Activated naive CD8-positive, alpha-beta T cell treated with anti-CD3 and anti-CD28 coated beads, Interleukin-2, amount 10 ng/mL, durations not matched to agents 7 days and 5 days (primary cell): ENCODE measurements at regions not wholly inside any gene's neighbourhood (a gene's known extent, or its start where the extent isn't known, plus 50 kb on each side); places are given as distances from the start of the nearest gene placed in this dataset.
"Not testable (repeated sequence)": the region's sequence is repeated elsewhere in the genome, so short reads cannot be mapped to it uniquely, and the experiment has no call there.

Source experiments
- ATAC-seq: fragments of 150-1000 bp; cut with Tn5 transposase; one replicate; pipeline ENCODE4 v1.10.0; 2021; ENCODE audit warnings: low read depth, moderate library complexity
- POLR2A ChIA-PET: fragments of 350-600 bp; sonication (Branson Sonifier 250); formaldehyde crosslinking; loops from one replicate; lab custom pipeline; 2021; ENCODE audit warnings: antibody characterized with exemption; lab: Charles Lee
- DNase-seq: peaks from one replicate; pipeline ENCODE4 v3.0.0; 2021
- H3K27ac Mint-ChIP-seq: one replicate; pipeline ENCODE4 v1.8.0; 2022; ENCODE audit warnings: mild to moderate bottlenecking, mixed read lengths
- H3K27me3 Mint-ChIP-seq: one replicate; pipeline ENCODE4 v1.8.0; 2022; ENCODE audit warnings: mild to moderate bottlenecking, moderate library complexity, mixed read lengths
- H3K36me3 Mint-ChIP-seq: one replicate; pipeline ENCODE4 v1.8.0; 2021; ENCODE audit warnings: mild to moderate bottlenecking, mixed read lengths
- H3K4me1 Mint-ChIP-seq: one replicate; pipeline ENCODE4 v1.8.0; 2021; ENCODE audit warnings: mixed read lengths
- H3K4me3 Mint-ChIP-seq: one replicate; pipeline ENCODE4 v1.8.0; 2022; ENCODE audit warnings: mild to moderate bottlenecking, moderate library complexity, mixed read lengths
- H3K9me3 Mint-ChIP-seq: one replicate; pipeline ENCODE4 v1.8.0; 2021; ENCODE audit warnings: mixed read lengths

GRCh38 chr19:21668072-21668773, 99.2 kb downstream of the ZNF100 start:
- H3K4me3 Mint-ChIP-seq, H3K4me1 Mint-ChIP-seq, DNase-seq, H3K27me3 Mint-ChIP-seq, ATAC-seq, POLR2A ChIA-PET, H3K9me3 Mint-ChIP-seq, H3K27ac Mint-ChIP-seq, H3K36me3 Mint-ChIP-seq: not testable (repeated sequence)

GRCh38 chr19:21655540-21656126, 111.7 kb downstream of the ZNF100 start:
- Mint-ChIP-seq H3K4me3 (no peak overlapping the region), H3K9me3 (peaks cover 8% of the 10 kb centered on the region)

GRCh38 chr19:21651478-21651877, 115.9 kb downstream of the ZNF100 start:
- H3K4me3 Mint-ChIP-seq, H3K27ac Mint-ChIP-seq, DNase-seq, ATAC-seq, H3K4me1 Mint-ChIP-seq, H3K27me3 Mint-ChIP-seq, POLR2A ChIA-PET, H3K36me3 Mint-ChIP-seq: not testable (repeated sequence)
- peaks cover 14% of the 10 kb centered on the region for H3K9me3 Mint-ChIP-seq

More at GRCh38 chr19:21655540-21656126, 111.7 kb downstream of the ZNF100 start:
- no peak for DNase-seq
- Mint-ChIP-seq H3K27me3 (no peaks in the 10 kb centered on the region), H3K4me1 (no peaks in the 10 kb centered on the region), H3K36me3 (no peaks in the 10 kb centered on the region), H3K27ac (no peak overlapping the region)
- POLR2A ChIA-PET = no interaction called here
- ATAC-seq = no peak

GRCh38 chr19:21638776-21639175, 128.6 kb downstream of the ZNF100 start:
- Mint-ChIP-seq H3K9me3 (peaks cover 16% of the 10 kb centered on the region), H3K27ac (no peak overlapping the region), H3K27me3 (no peaks in the 10 kb centered on the region), H3K4me3 (no peak overlapping the region), H3K36me3 (peaks cover 4% of the 10 kb centered on the region), H3K4me1 (no peaks in the 10 kb centered on the region)
- DNase-seq (no peak), ATAC-seq (no peak)
- POLR2A ChIA-PET = no interaction called here

GRCh38 chr19:21626924-21627697, 121.7 kb downstream of the ZNF429 start:
- H3K27ac Mint-ChIP-seq = no peak overlapping the region
- POLR2A ChIA-PET = no interaction called here
- H3K4me3 Mint-ChIP-seq = no peak overlapping the region
- DNase-seq (no peak), ATAC-seq (no peak)
- H3K9me3 Mint-ChIP-seq = peaks cover 12% of the 10 kb centered on the region
- no peaks in the 10 kb centered on the region for H3K36me3 Mint-ChIP-seq
- no peaks in the 10 kb centered on the region for H3K27me3 Mint-ChIP-seq
- no peaks in the 10 kb centered on the region for H3K4me1 Mint-ChIP-seq

- no peak overlapping the region for H3K27ac Mint-ChIP-seq
- POLR2A ChIA-PET = no interaction called here
- no peaks in the 10 kb centered on the region for H3K36me3 Mint-ChIP-seq
Observed at GRCh38 chr19:21626091-21626490, 120.7 kb downstream of the ZNF429 start.

GRCh38 chr19:21622920-21623319, 117.5 kb downstream of the ZNF429 start:
- H3K27ac Mint-ChIP-seq = no peak overlapping the region
- H3K4me1 Mint-ChIP-seq = no peaks in the 10 kb centered on the region
- H3K9me3 Mint-ChIP-seq = peaks cover 12% of the 10 kb centered on the region
- no peaks in the 10 kb centered on the region for H3K27me3 Mint-ChIP-seq
- no peak overlapping the region for H3K4me3 Mint-ChIP-seq
- ATAC-seq (no peak), DNase-seq (no peak)
- POLR2A ChIA-PET = no interaction called here
- H3K36me3 Mint-ChIP-seq = no peaks in the 10 kb centered on the region

More at GRCh38 chr19:21626091-21626490, 120.7 kb downstream of the ZNF429 start:
- Mint-ChIP-seq H3K27me3 (no peaks in the 10 kb centered on the region), H3K9me3 (peaks cover 12% of the 10 kb centered on the region), H3K4me1 (no peaks in the 10 kb centered on the region), H3K4me3 (no peak overlapping the region)
- DNase-seq (no peak), ATAC-seq (no peak)

- H3K4me1 Mint-ChIP-seq = no peaks in the 10 kb centered on the region
- ATAC-seq (no peak), DNase-seq (no peak)
- no peaks in the 10 kb centered on the region for H3K36me3 Mint-ChIP-seq
- H3K27me3 Mint-ChIP-seq = no peaks in the 10 kb centered on the region
- H3K27ac Mint-ChIP-seq = no peak overlapping the region
- POLR2A ChIA-PET = no interaction called here
- no peak overlapping the region for H3K4me3 Mint-ChIP-seq
- H3K9me3 Mint-ChIP-seq = peaks cover 17% of the 10 kb centered on the region
Observed at GRCh38 chr19:21621671-21622070, 116.3 kb downstream of the ZNF429 start.

GRCh38 chr19:21617740-21618339, 112.4 kb downstream of the ZNF429 start:
- H3K36me3 Mint-ChIP-seq = no peaks in the 10 kb centered on the region
- no peak overlapping the region for H3K4me3 Mint-ChIP-seq

GRCh38 chr19:21614776-21615175, 109.4 kb downstream of the ZNF429 start:
- ATAC-seq, DNase-seq, H3K27me3 Mint-ChIP-seq, H3K27ac Mint-ChIP-seq, H3K36me3 Mint-ChIP-seq, H3K4me1 Mint-ChIP-seq, H3K4me3 Mint-ChIP-seq, POLR2A ChIA-PET: not testable (repeated sequence)
- H3K9me3 Mint-ChIP-seq = peaks cover 24% of the 10 kb centered on the region

More at GRCh38 chr19:21617740-21618339, 112.4 kb downstream of the ZNF429 start:
- DNase-seq = no peak
- no peaks in the 10 kb centered on the region for H3K27me3 Mint-ChIP-seq
- no peak overlapping the region for H3K27ac Mint-ChIP-seq
- POLR2A ChIA-PET = no interaction called here
- peaks cover 23% of the 10 kb centered on the region for H3K9me3 Mint-ChIP-seq
- ATAC-seq = no peak
- H3K4me1 Mint-ChIP-seq = no peaks in the 10 kb centered on the region

GRCh38 chr19:21613201-21613600, 107.8 kb downstream of the ZNF429 start:
- DNase-seq, H3K27me3 Mint-ChIP-seq, H3K4me1 Mint-ChIP-seq, H3K4me3 Mint-ChIP-seq, POLR2A ChIA-PET, H3K36me3 Mint-ChIP-seq, ATAC-seq, H3K27ac Mint-ChIP-seq: not testable (repeated sequence)
- peaks cover 24% of the 10 kb centered on the region for H3K9me3 Mint-ChIP-seq

- Mint-ChIP-seq H3K36me3 (no peaks in the 10 kb centered on the region), H3K4me3 (no peak overlapping the region), H3K27ac (no peak overlapping the region), H3K4me1 (no peaks in the 10 kb centered on the region), H3K9me3 (peaks cover 19% of the 10 kb centered on the region), H3K27me3 (no peaks in the 10 kb centered on the region)
- ATAC-seq (no peak), DNase-seq (no peak)
- POLR2A ChIA-PET = no interaction called here
Observed at GRCh38 chr19:21612403-21612872, 107.0 kb downstream of the ZNF429 start.

GRCh38 chr19:21611659-21612402, 106.4 kb downstream of the ZNF429 start:
- H3K36me3 Mint-ChIP-seq = no peaks in the 10 kb centered on the region
- DNase-seq (no peak), ATAC-seq (no peak)
- no peaks in the 10 kb centered on the region for H3K4me1 Mint-ChIP-seq
- H3K27ac Mint-ChIP-seq = no peak overlapping the region
- no peaks in the 10 kb centered on the region for H3K27me3 Mint-ChIP-seq
- POLR2A ChIA-PET = no interaction called here
- no peak overlapping the region for H3K4me3 Mint-ChIP-seq
- H3K9me3 Mint-ChIP-seq = peaks cover 17% of the 10 kb centered on the region
